ENCODE measurements at regions not wholly inside any gene's neighbourhood (a gene's known extent, or its start where the extent isn't known, plus 50 kb on each side); places are given as distances from the start of the nearest gene placed in this dataset.

DNA sequence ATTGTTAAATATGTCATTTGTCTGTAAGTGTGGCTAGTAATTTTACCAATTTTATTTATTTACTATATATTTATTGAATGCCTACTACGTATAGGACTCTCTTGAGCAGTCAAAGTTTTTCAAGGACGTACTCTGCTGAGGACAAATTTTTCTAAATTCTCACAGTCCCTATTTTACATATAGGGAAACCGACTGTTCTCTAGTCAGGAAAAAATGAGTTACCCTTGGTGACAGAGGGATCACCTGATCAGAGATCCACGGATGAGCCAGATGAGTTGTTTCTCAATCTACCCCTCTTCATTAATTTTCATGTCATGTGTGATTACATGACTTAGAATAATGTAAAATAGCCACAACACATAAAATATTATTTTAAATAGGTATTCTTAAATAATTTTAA, 96.2 kb upstream of the SLC38A2 start:
- CTCF ChIA-PET: no interaction called here

DNA sequence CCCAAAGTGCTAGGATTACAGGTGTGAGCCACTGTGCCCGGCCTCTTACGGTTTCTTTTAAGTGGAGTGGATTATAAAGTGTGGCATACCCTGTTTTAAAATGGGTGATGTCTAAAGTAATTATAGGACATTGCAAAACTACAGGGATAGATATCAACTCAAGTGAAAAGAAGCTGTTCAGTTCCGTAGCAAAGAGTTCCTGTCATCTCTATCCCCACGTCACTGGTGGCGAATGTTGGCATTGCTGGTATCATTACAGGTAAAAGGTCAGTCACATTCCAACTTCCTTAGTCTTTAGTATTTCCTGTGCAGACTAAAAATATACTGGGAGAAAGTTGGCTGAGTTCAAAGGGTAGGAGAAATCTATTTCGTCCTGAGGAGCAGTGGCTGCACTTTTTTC, 95.6 kb upstream of the SLC38A2 start:
- Histone ChIP-seq H3K4me1 (peaks cover 22% of the 10 kb centered on the region), H3K36me3 (ENCODE audit: control insufficient read depth, insufficient read depth, low read length) (no peaks in the 10 kb centered on the region), H3K27me3 (replicated peaks; ENCODE audit: control insufficient read depth, insufficient read depth, low read length) (no peaks in the 10 kb centered on the region), H3K4me3 (ENCODE audit: low read depth, low read length) (no peak overlapping the region), H3K9me3 (no peaks in the 10 kb centered on the region)
- H3K36me3 Mint-ChIP-seq (ENCODE audit: insufficient read depth, unreplicated experiment): no peaks in the 10 kb centered on the region
- no peaks in the 10 kb centered on the region for H3K9me3 Mint-ChIP-seq (ENCODE audit: unreplicated experiment)
- no peak overlapping the region for H3K4me3 Mint-ChIP-seq (ENCODE audit: unreplicated experiment)
- peaks cover 14% of the 10 kb centered on the region for H3K4me1 Mint-ChIP-seq (ENCODE audit: low read depth, unreplicated experiment)
- no peak for TF ChIP-seq CTCF (IDR thresholded peaks at IDR 0.05; ENCODE audit: insufficient read depth in 1 of 2, low read depth in 1 of 2, low read length in 1 of 2, severe bottlenecking in 1 of 2, unreplicated experiment in 1 of 2)
- H3K27me3 Mint-ChIP-seq (ENCODE audit: insufficient read depth, unreplicated experiment): no peaks in the 10 kb centered on the region
- ChIA-PET POLR2A (no interaction called here), CTCF (no interaction called here)
- intact Hi-C loops (cut with micrococcal nuclease; ENCODE audit: unreplicated experiment): no loop called here
- H3K27ac Mint-ChIP-seq (ENCODE audit: unreplicated experiment): no peak overlapping the region
- no TSS peak for BruUV-seq (replicated peaks)
- DNase-seq: no peak

More for the DNA sequence above, 96.2 kb upstream of the SLC38A2 start:
- Mint-ChIP-seq H3K27me3 (ENCODE audit: insufficient read depth, unreplicated experiment) (no peaks in the 10 kb centered on the region), H3K27ac (ENCODE audit: unreplicated experiment) (no peak overlapping the region), H3K36me3 (ENCODE audit: insufficient read depth, unreplicated experiment) (no peaks in the 10 kb centered on the region), H3K4me1 (ENCODE audit: low read depth, unreplicated experiment) (peaks cover 14% of the 10 kb centered on the region), H3K4me3 (ENCODE audit: unreplicated experiment) (no peak overlapping the region), H3K9me3 (ENCODE audit: unreplicated experiment) (no peaks in the 10 kb centered on the region)
- DNase-seq: no peak
- H3K27me3 ChIP-seq (replicated peaks; ENCODE audit: control insufficient read depth, insufficient read depth, low read length): no peaks in the 10 kb centered on the region
- no TSS peak for BruUV-seq (replicated peaks)
- intact Hi-C loops (cut with micrococcal nuclease; ENCODE audit: unreplicated experiment): no loop called here
- no peak for TF ChIP-seq CTCF (IDR thresholded peaks at IDR 0.05; ENCODE audit: insufficient read depth in 1 of 2, low read depth in 1 of 2, low read length in 1 of 2, severe bottlenecking in 1 of 2, unreplicated experiment in 1 of 2)
- POLR2A ChIA-PET: no interaction called here
- no peaks in the 10 kb centered on the region for H3K9me3 ChIP-seq
- H3K4me3 ChIP-seq (ENCODE audit: low read depth, low read length): no peak overlapping the region
- H3K4me1 ChIP-seq: peaks cover 28% of the 10 kb centered on the region
- H3K36me3 ChIP-seq (ENCODE audit: control insufficient read depth, insufficient read depth, low read length): no peaks in the 10 kb centered on the region

- intact Hi-C loops (cut with micrococcal nuclease; ENCODE audit: unreplicated experiment): no loop called here
- POLR2A ChIA-PET: no interaction called here
These were observed 92.7 kb upstream of the SLC38A2 start for GRCh38 chr12:46465307-46465706.

More at GRCh38 chr12:46465307-46465706, 92.7 kb upstream of the SLC38A2 start:
- no peaks in the 10 kb centered on the region for H3K9me3 ChIP-seq
- Mint-ChIP-seq H3K27me3 (ENCODE audit: insufficient read depth, unreplicated experiment) (no peaks in the 10 kb centered on the region), H3K36me3 (ENCODE audit: insufficient read depth, unreplicated experiment) (no peaks in the 10 kb centered on the region), H3K9me3 (ENCODE audit: unreplicated experiment) (no peaks in the 10 kb centered on the region), H3K27ac (ENCODE audit: unreplicated experiment) (no peak overlapping the region), H3K4me3 (ENCODE audit: unreplicated experiment) (no peak overlapping the region), H3K4me1 (ENCODE audit: low read depth, unreplicated experiment) (peaks cover 5% of the 10 kb centered on the region)
- no peak for TF ChIP-seq CTCF (IDR thresholded peaks at IDR 0.05; ENCODE audit: insufficient read depth in 1 of 2, low read depth in 1 of 2, low read length in 1 of 2, severe bottlenecking in 1 of 2, unreplicated experiment in 1 of 2)
- CTCF ChIA-PET: no interaction called here
- peaks cover 9% of the 10 kb centered on the region; the same call in 1 of the 2 replicates for H3K4me1 ChIP-seq
- H3K36me3 ChIP-seq (ENCODE audit: control insufficient read depth, insufficient read depth, low read length): no peaks in the 10 kb centered on the region
- no peak overlapping the region for H3K4me3 ChIP-seq (ENCODE audit: low read depth, low read length)
- BruUV-seq (replicated peaks): no TSS peak
- DNase-seq: no peak
- no peaks in the 10 kb centered on the region for H3K27me3 ChIP-seq (replicated peaks; ENCODE audit: control insufficient read depth, insufficient read depth, low read length)
